HepG2 (cell line): ENCODE measurements at regions not wholly inside any gene's neighbourhood (a gene's known extent, or its start where the extent isn't known, plus 50 kb on each side); places are given as distances from the start of the nearest gene placed in this dataset.

Experiments used
- ATAC-seq: fragments of 200-7000 bp; cut with Tn5 transposase; 3 replicates; pipeline ENCODE4 v1.9.1; 2020; ENCODE audit warnings: mild to moderate bottlenecking, moderate library complexity
- BruUV-seq: library from RNA; stranded (reverse); fragments of 400-500 nt; replicated peaks from 2 replicates; lab custom pipeline; 2021; lab: Mats Ljungman, UMichigan
- CTCF ChIA-PET: fragments of 300-600 bp; formaldehyde crosslinking; extraction: SDS; loops from one replicate; lab custom pipeline; 2021; ENCODE audit warnings: low total read pairs, inconsistent platforms, low intra/inter-chr PET ratio; lab: Yijun Ruan, JAX
- POLR2A ChIA-PET: fragments of 350-600 bp; sonication (Branson Sonifier 250); formaldehyde crosslinking; loops from one replicate; lab custom pipeline; 2020; ENCODE audit warnings: antibody characterized with exemption, inconsistent platforms; lab: Yijun Ruan, JAX
- DNase-seq: peaks from one replicate; pipeline ENCODE4 v3.0.0-alpha.2; 2015; ENCODE audit warnings: low spot score
- FAIRE-seq: peaks from 3 replicates; lab custom pipeline; 2011; peaks lifted over from hg19 to GRCh38; lab: Jason Lieb, UNC
- H2AFZ ChIP-seq: one replicate; pipeline ENCODE4 v1.6.1; 2011; ENCODE audit warnings: low read length, inconsistent platforms
- H3K27ac ChIP-seq: fragments of 300-600 bp; 3 replicates; pipeline ENCODE4 v1.8.0; 2011; ENCODE audit warnings: mixed run types, mild to moderate bottlenecking, mixed read lengths, low read length, inconsistent platforms; ENCODE audit not compliant: insufficient read depth; ENCODE audit errors: extremely low read length
- H3K27me3 ChIP-seq, 2 experiments: fragments of 200-600 bp in 1 of 2; 2 replicates in 1 of 2; 3 replicates in 1 of 2; pipeline versions ENCODE4 v1.6.0 to v1.8.0; 2011; ENCODE audit warnings: low read length in 2 of 2, mild to moderate bottlenecking in 2 of 2, moderate library complexity in 2 of 2, inconsistent platforms in 1 of 2; ENCODE audit not compliant: insufficient read depth in 2 of 2, control insufficient read depth in 1 of 2
- H3K36me3 ChIP-seq, 2 experiments: fragments of 200-600 bp in 1 of 2; replicated peaks in 1 of 2; 2 replicates in 1 of 2; 3 replicates in 1 of 2; pipeline versions ENCODE4 v1.5.1 to v1.8.0; 2011; ENCODE audit warnings: low read length in 2 of 2, inconsistent platforms in 1 of 2; ENCODE audit not compliant: insufficient read depth in 2 of 2, control insufficient read depth in 1 of 2
- H3K4me1 ChIP-seq: 2 replicates; pipeline ENCODE4 v1.5.1; 2012; ENCODE audit warnings: low read length, inconsistent platforms; ENCODE audit not compliant: insufficient read depth
- H3K4me2 ChIP-seq: 2 replicates; pipeline ENCODE4 v1.6.0; 2011; ENCODE audit warnings: low read depth, low read length, inconsistent platforms
- H3K4me3 ChIP-seq, 3 experiments: fragments of 200-600 bp in 1 of 3; sonication (generic), shearing (Covaris generic) in 1 of 3; replicated peaks in 1 of 3; 2 replicates each; pipeline ENCODE4 v1.5.1; 2011 to 2016; ENCODE audit warnings: low read length in 3 of 3, inconsistent platforms in 2 of 3, low read depth in 2 of 3, mild to moderate bottlenecking in 2 of 3, control low read depth in 1 of 3, mixed read lengths in 1 of 3; ENCODE audit not compliant: insufficient read depth in 1 of 3
- H3K79me2 ChIP-seq: one replicate; pipeline ENCODE4 v1.6.1; 2011; ENCODE audit warnings: low read length, inconsistent platforms; ENCODE audit not compliant: insufficient read depth
- H3K9ac ChIP-seq: 2 replicates; pipeline ENCODE4 v1.6.0; 2011; ENCODE audit warnings: mild to moderate bottlenecking, low read depth, low read length, inconsistent platforms; ENCODE audit not compliant: insufficient read depth
- H3K9me3 ChIP-seq: 2 replicates; pipeline ENCODE4 v1.5.1; 2012; ENCODE audit warnings: mild to moderate bottlenecking, low read length
- H4K20me1 ChIP-seq: 2 replicates; pipeline ENCODE4 v1.6.0; 2011; ENCODE audit warnings: inconsistent platforms, mild to moderate bottlenecking, low read length, moderate library complexity; ENCODE audit not compliant: insufficient read depth
- MAFK ChIP-seq, 2 experiments: IDR thresholded peaks in 1 of 2; conservative IDR thresholded peaks in 1 of 2; 2 replicates each; pipeline ENCODE4 v1.6.1; 2011; ENCODE audit warnings: improper control_type of control experiment in 2 of 2, low read length in 2 of 2
- MEIS1 ChIP-seq: sonication (generic); formaldehyde crosslinking; IDR thresholded peaks from 2 replicates; pipeline ENCODE4 v1.9.0; 2021; ENCODE audit warnings: mild to moderate bottlenecking, missing genetic modification reagents, moderate library complexity, borderline replicate concordance
- MNT ChIP-seq: fragments of 450-650 bp; IDR thresholded peaks from 2 replicates; pipeline ENCODE4 v1.6.1; 2016
- RBM39 ChIP-seq: fragments of 200-400 bp; formaldehyde crosslinking; IDR thresholded peaks from one replicate; pipeline ENCODE4 v1.6.1; 2018; ENCODE audit warnings: antibody characterized with exemption, mild to moderate bottlenecking, low read depth, low read length; ENCODE audit not compliant: poor library complexity, severe bottlenecking
- ZNF776 ChIP-seq: sonication (generic); formaldehyde crosslinking; IDR thresholded peaks from 2 replicates; pipeline ENCODE4 v1.4.0; 2020; ENCODE audit warnings: mild to moderate bottlenecking, missing genetic modification reagents
- WGBS: methylation state at CpG from one replicate; pipeline ENCODE4 v1.1.6; 2017; ENCODE audit warnings: low lambda C conversion rate; 5-methylcytosine and 5-hydroxymethylcytosine counted together
- in situ Hi-C: cut with HindIII; loops from 2 replicates; pipeline ENCODE4 v1.10.0; 2017; ENCODE audit warnings: low pct_unique_long_range_greater_than_20kb; ENCODE audit not compliant: extremely low pct_ligation_motif_present
- intact Hi-C: fragments of 100-400 bp; cut with micrococcal nuclease; formaldehyde crosslinking; loops from one replicate; pipeline ENCODE4 v1.10.0; 2022; ENCODE audit not compliant: unreplicated experiment

GRCh38 chr12:98185606-98186005, 329.8 kb upstream of the TMPO start:
- Histone ChIP-seq H3K4me2 (no peak overlapping the region), H3K9me3 (no peaks in the 10 kb centered on the region), H3K4me1 (no peaks in the 10 kb centered on the region), H3K27ac (no peak overlapping the region), H3K9ac (no peak overlapping the region), H3K79me2 (no peaks in the 10 kb centered on the region), H3K36me3 (no peaks in the 10 kb centered on the region), H3K27me3 (no peaks in the 10 kb centered on the region), H4K20me1 (no peaks in the 10 kb centered on the region), H2AFZ (no peak overlapping the region), H3K4me3 (no peak overlapping the region)
- in situ Hi-C loops (no loop called here), intact Hi-C loops (no loop called here)
- DNase-seq (no peak), FAIRE-seq (no peak), ATAC-seq (no peak)
- no TSS peak for BruUV-seq
- TF ChIP-seq RBM39 = no peak
- TF ChIP-seq MNT = peak; percentile 58
- no peak for TF ChIP-seq ZNF776 (CRISPR knock-in tag)
- ChIA-PET POLR2A (no interaction called here), CTCF (no interaction called here)
- 8% methylated on average over 3 of the region's 3 CpGs for WGBS

DNA sequence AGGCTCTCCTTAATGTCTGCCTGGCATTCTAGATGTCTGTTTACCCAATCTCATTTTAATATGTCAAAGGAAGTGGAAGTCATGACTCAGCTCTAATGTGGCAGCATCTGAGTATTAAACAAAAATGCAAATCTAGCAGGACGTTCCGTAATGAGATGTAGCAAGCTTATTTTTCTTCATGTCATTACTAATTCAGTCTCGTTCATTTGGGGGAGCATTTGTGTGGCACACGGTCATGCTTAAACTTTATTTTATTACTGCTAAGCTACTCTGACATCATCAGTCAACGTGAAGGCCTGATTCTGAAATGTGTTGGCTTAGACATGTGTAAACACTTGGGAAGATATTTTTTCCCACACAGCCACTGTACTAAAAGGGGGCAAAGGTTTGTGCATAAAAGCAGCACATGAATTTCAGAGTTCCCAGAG, 326.7 kb upstream of the TMPO start:
- H3K9ac ChIP-seq = no peak overlapping the region
- H3K79me2 ChIP-seq = no peaks in the 10 kb centered on the region
- no peaks in the 10 kb centered on the region for H3K36me3 ChIP-seq
- H4K20me1 ChIP-seq = no peaks in the 10 kb centered on the region
- CTCF ChIA-PET = no interaction called here
- no peaks in the 10 kb centered on the region for H3K4me1 ChIP-seq
- no peak for FAIRE-seq
- no peak overlapping the region for H3K27ac ChIP-seq
- peak in 1 of 2 experiments; percentile 34; a peak in 1 of 4 replicates for TF ChIP-seq MAFK (conservative IDR thresholded peaks at IDR 0.05 in 1 of 2, IDR thresholded peaks at IDR 0.05 in 1 of 2; ENCODE audit: low read length in 2 of 2)
- no peak for TF ChIP-seq MEIS1 (CRISPR knock-in tag)
- in situ Hi-C loops (no loop called here), intact Hi-C loops (no loop called here)
- DNase-seq = no peak
- no peak overlapping the region for H3K4me2 ChIP-seq
- H3K9me3 ChIP-seq = no peaks in the 10 kb centered on the region
- no peaks in the 10 kb centered on the region for H3K27me3 ChIP-seq
- no TSS peak for BruUV-seq
- no peak overlapping the region for H3K4me3 ChIP-seq
- no peak overlapping the region for H2AFZ ChIP-seq
- no peak for ATAC-seq
- POLR2A ChIA-PET = no interaction called here
- 39% methylated on average over 5 of the region's 5 CpGs for WGBS
